Activated naive CD8-positive, alpha-beta T cell treated with anti-CD3 and anti-CD28 coated beads, Interleukin-2, amount 50 U/mL, for 24 hours (primary cell): ENCODE measurements at regions not wholly inside any gene's neighbourhood (a gene's known extent, or its start where the extent isn't known, plus 50 kb on each side); places are given as distances from the start of the nearest gene placed in this dataset.

Experiments used
- ATAC-seq: fragments of 150-1000 bp; cut with Tn5 transposase; one replicate; pipeline ENCODE4 v1.10.0; 2021
- DNase-seq: peaks from one replicate; pipeline ENCODE4 v3.0.0; 2021
- H3K27ac Mint-ChIP-seq: one replicate; pipeline ENCODE4 v1.8.0; 2021; ENCODE audit warnings: mild to moderate bottlenecking, mixed read lengths
- H3K27me3 Mint-ChIP-seq: one replicate; pipeline ENCODE4 v1.8.0; 2021; ENCODE audit warnings: mixed read lengths
- H3K36me3 Mint-ChIP-seq: one replicate; pipeline ENCODE4 v1.8.0; 2021; ENCODE audit warnings: low read depth, mixed read lengths
- H3K4me1 Mint-ChIP-seq: one replicate; pipeline ENCODE4 v1.8.0; 2021; ENCODE audit warnings: mixed read lengths
- H3K4me3 Mint-ChIP-seq: one replicate; pipeline ENCODE4 v1.8.0; 2021; ENCODE audit warnings: mild to moderate bottlenecking, moderate library complexity, mixed read lengths
- H3K9me3 Mint-ChIP-seq: one replicate; pipeline ENCODE4 v1.8.0; 2021; ENCODE audit warnings: mixed read lengths

GRCh38 chr2:195507447-195508138 lies 149.4 kb upstream of the SLC39A10 start:
- Mint-ChIP-seq H3K36me3 (no peaks in the 10 kb centered on the region), H3K27ac (no peak overlapping the region), H3K4me3 (no peak overlapping the region), H3K27me3 (no peaks in the 10 kb centered on the region), H3K4me1 (peaks cover 2% of the 10 kb centered on the region), H3K9me3 (no peaks in the 10 kb centered on the region)
- DNase-seq (no peak), ATAC-seq (no peak)

- H3K27me3 Mint-ChIP-seq = no peaks in the 10 kb centered on the region
- H3K27ac Mint-ChIP-seq = no peak overlapping the region
- ATAC-seq (no peak), DNase-seq (no peak)
- no peak overlapping the region for H3K4me3 Mint-ChIP-seq
- peaks cover 2% of the 10 kb centered on the region for H3K4me1 Mint-ChIP-seq
- H3K36me3 Mint-ChIP-seq = no peaks in the 10 kb centered on the region
- H3K9me3 Mint-ChIP-seq = peaks cover under 1% of the 10 kb centered on the region
These were observed 151.3 kb upstream of the SLC39A10 start for GRCh38 chr2:195505701-195506100.

GRCh38 chr2:195503208-195503607 lies 153.8 kb upstream of the SLC39A10 start:
- Mint-ChIP-seq H3K4me3 (no peak overlapping the region), H3K36me3 (no peaks in the 10 kb centered on the region), H3K27me3 (no peaks in the 10 kb centered on the region), H3K4me1 (peaks cover 8% of the 10 kb centered on the region), H3K9me3 (peaks cover 4% of the 10 kb centered on the region), H3K27ac (no peak overlapping the region)
- ATAC-seq = peak; percentile 65
- no peak for DNase-seq

- DNase-seq (no peak), ATAC-seq (no peak)
- H3K9me3 Mint-ChIP-seq = peaks cover 4% of the 10 kb centered on the region
- no peak overlapping the region for H3K27ac Mint-ChIP-seq
- H3K4me3 Mint-ChIP-seq = no peak overlapping the region
- peaks cover 18% of the 10 kb centered on the region for H3K4me1 Mint-ChIP-seq
- no peaks in the 10 kb centered on the region for H3K27me3 Mint-ChIP-seq
- H3K36me3 Mint-ChIP-seq = no peaks in the 10 kb centered on the region
These were observed 155.3 kb upstream of the SLC39A10 start for GRCh38 chr2:195501746-195502145.

- no peak overlapping the region for H3K27ac Mint-ChIP-seq
These were observed 156.1 kb upstream of the SLC39A10 start for GRCh38 chr2:195500879-195501278.

GRCh38 chr2:195498839-195499490 lies 158.1 kb upstream of the SLC39A10 start:
- ATAC-seq = no peak

More at GRCh38 chr2:195500879-195501278, 156.1 kb upstream of the SLC39A10 start:
- no peaks in the 10 kb centered on the region for H3K27me3 Mint-ChIP-seq
- no peaks in the 10 kb centered on the region for H3K36me3 Mint-ChIP-seq
- H3K4me1 Mint-ChIP-seq = peaks cover 20% of the 10 kb centered on the region
- DNase-seq (no peak), ATAC-seq (no peak)
- no peak overlapping the region for H3K4me3 Mint-ChIP-seq
- peaks cover 4% of the 10 kb centered on the region for H3K9me3 Mint-ChIP-seq

GRCh38 chr2:195498176-195498575 lies 158.8 kb upstream of the SLC39A10 start:
- Mint-ChIP-seq H3K27ac (peak overlapping the region; percentile 26), H3K36me3 (no peaks in the 10 kb centered on the region), H3K4me1 (peaks cover 23% of the 10 kb centered on the region)

More at GRCh38 chr2:195498839-195499490, 158.1 kb upstream of the SLC39A10 start:
- Mint-ChIP-seq H3K4me3 (no peak overlapping the region), H3K27ac (no peak overlapping the region), H3K9me3 (peaks cover 4% of the 10 kb centered on the region), H3K27me3 (no peaks in the 10 kb centered on the region), H3K4me1 (peaks cover 24% of the 10 kb centered on the region), H3K36me3 (no peaks in the 10 kb centered on the region)
- no peak for DNase-seq

GRCh38 chr2:195496991-195497390 lies 160.0 kb upstream of the SLC39A10 start:
- Mint-ChIP-seq H3K27me3 (no peaks in the 10 kb centered on the region), H3K27ac (no peak overlapping the region), H3K4me3 (no peak overlapping the region)

More at GRCh38 chr2:195498176-195498575, 158.8 kb upstream of the SLC39A10 start:
- Mint-ChIP-seq H3K27me3 (no peaks in the 10 kb centered on the region), H3K9me3 (peaks cover 4% of the 10 kb centered on the region), H3K4me3 (no peak overlapping the region)
- DNase-seq (peak; percentile 38), ATAC-seq (no peak)

GRCh38 chr2:195495966-195496365 lies 161.1 kb upstream of the SLC39A10 start:
- Mint-ChIP-seq H3K27ac (no peak overlapping the region), H3K4me1 (peaks cover 22% of the 10 kb centered on the region), H3K9me3 (peaks cover 4% of the 10 kb centered on the region), H3K36me3 (no peaks in the 10 kb centered on the region), H3K4me3 (no peak overlapping the region), H3K27me3 (no peaks in the 10 kb centered on the region)
- DNase-seq (no peak), ATAC-seq (no peak)

More at GRCh38 chr2:195496991-195497390, 160.0 kb upstream of the SLC39A10 start:
- Mint-ChIP-seq H3K4me1 (peaks cover 22% of the 10 kb centered on the region), H3K9me3 (peaks cover 4% of the 10 kb centered on the region), H3K36me3 (no peaks in the 10 kb centered on the region)
- DNase-seq = no peak
- ATAC-seq = no peak

GRCh38 chr2:195495351-195495750 lies 161.7 kb upstream of the SLC39A10 start:
- no peak overlapping the region for H3K27ac Mint-ChIP-seq
- no peak for ATAC-seq
- no peak overlapping the region for H3K4me3 Mint-ChIP-seq
- H3K4me1 Mint-ChIP-seq = peaks cover 22% of the 10 kb centered on the region
- H3K27me3 Mint-ChIP-seq = no peaks in the 10 kb centered on the region
- no peaks in the 10 kb centered on the region for H3K9me3 Mint-ChIP-seq
- no peaks in the 10 kb centered on the region for H3K36me3 Mint-ChIP-seq
- no peak for DNase-seq

GRCh38 chr2:195494451-195494850 lies 162.6 kb upstream of the SLC39A10 start:
- H3K4me1 Mint-ChIP-seq = peaks cover 17% of the 10 kb centered on the region

GRCh38 chr2:195493416-195493815 lies 163.6 kb upstream of the SLC39A10 start:
- no peaks in the 10 kb centered on the region for H3K9me3 Mint-ChIP-seq
- H3K36me3 Mint-ChIP-seq = no peaks in the 10 kb centered on the region
- H3K4me3 Mint-ChIP-seq = no peak overlapping the region

More at GRCh38 chr2:195494451-195494850, 162.6 kb upstream of the SLC39A10 start:
- Mint-ChIP-seq H3K4me3 (no peak overlapping the region), H3K27me3 (no peaks in the 10 kb centered on the region), H3K27ac (no peak overlapping the region), H3K9me3 (no peaks in the 10 kb centered on the region), H3K36me3 (no peaks in the 10 kb centered on the region)
- ATAC-seq (no peak), DNase-seq (no peak)

GRCh38 chr2:195490319-195490718 lies 166.7 kb upstream of the SLC39A10 start:
- Mint-ChIP-seq H3K4me3 (no peak overlapping the region), H3K4me1 (peaks cover 23% of the 10 kb centered on the region), H3K27me3 (no peaks in the 10 kb centered on the region), H3K36me3 (no peaks in the 10 kb centered on the region), H3K9me3 (no peaks in the 10 kb centered on the region), H3K27ac (no peak overlapping the region)
- ATAC-seq (no peak), DNase-seq (no peak)

More at GRCh38 chr2:195493416-195493815, 163.6 kb upstream of the SLC39A10 start:
- Mint-ChIP-seq H3K27me3 (no peaks in the 10 kb centered on the region), H3K4me1 (peaks cover 17% of the 10 kb centered on the region), H3K27ac (no peak overlapping the region)
- no peak for ATAC-seq
- DNase-seq = no peak

GRCh38 chr2:195489101-195489500 lies 167.9 kb upstream of the SLC39A10 start:
- Mint-ChIP-seq H3K27me3 (no peaks in the 10 kb centered on the region), H3K4me1 (peaks cover 21% of the 10 kb centered on the region), H3K36me3 (no peaks in the 10 kb centered on the region), H3K27ac (no peak overlapping the region), H3K9me3 (no peaks in the 10 kb centered on the region), H3K4me3 (no peak overlapping the region)
- DNase-seq (no peak), ATAC-seq (no peak)

- ATAC-seq (no peak), DNase-seq (no peak)
- no peak overlapping the region for H3K4me3 Mint-ChIP-seq
- H3K27ac Mint-ChIP-seq = no peak overlapping the region
- H3K4me1 Mint-ChIP-seq = peaks cover 21% of the 10 kb centered on the region
- no peaks in the 10 kb centered on the region for H3K9me3 Mint-ChIP-seq
- no peaks in the 10 kb centered on the region for H3K27me3 Mint-ChIP-seq
- H3K36me3 Mint-ChIP-seq = no peaks in the 10 kb centered on the region
These were observed 168.5 kb upstream of the SLC39A10 start for GRCh38 chr2:195488567-195488966.
